ENCODE measurements at regions not wholly inside any gene's neighbourhood (a gene's known extent, or its start where the extent isn't known, plus 50 kb on each side); places are given as distances from the start of the nearest gene placed in this dataset.

DNA sequence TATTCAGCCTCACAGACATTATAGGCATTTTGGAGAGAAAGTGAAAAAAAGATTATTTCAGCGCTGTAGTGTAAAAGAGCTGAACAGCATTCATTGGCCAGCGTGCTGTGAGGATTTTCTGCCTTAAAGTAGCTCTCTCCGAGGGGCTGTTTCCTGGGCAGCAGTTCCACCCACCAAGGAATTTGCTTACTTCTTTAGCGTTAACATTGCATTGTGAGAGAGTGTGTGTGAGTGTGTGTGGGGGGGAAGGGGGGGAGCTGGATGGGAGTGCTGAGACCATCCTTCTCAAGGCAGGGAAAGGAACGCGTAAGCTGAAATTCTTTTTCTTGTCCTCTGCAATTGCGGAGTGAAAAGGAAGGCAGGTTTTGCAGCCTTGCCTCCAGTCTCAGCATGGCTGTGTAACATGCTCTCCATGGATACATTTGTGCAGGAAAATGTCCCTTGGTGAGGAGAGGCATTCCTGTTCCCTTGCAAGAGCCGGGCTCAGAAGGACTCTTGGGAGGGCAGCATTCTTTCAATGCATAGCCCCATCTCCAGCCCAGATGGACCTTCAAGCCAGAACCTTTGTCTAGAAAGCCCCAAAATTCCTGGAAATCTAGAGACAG lies 159.9 kb upstream of the NAV2 start:
- Mint-ChIP-seq H3K4me3 (ENCODE audit: low read depth) (no peak overlapping the region), H3K27ac (no peak overlapping the region), H3K27me3 (peaks cover 22% of the 10 kb centered on the region), H3K36me3 (ENCODE audit: insufficient read depth) (no peaks in the 10 kb centered on the region), H3K9me3 (ENCODE audit: low read depth) (no peaks in the 10 kb centered on the region), H3K4me1 (ENCODE audit: low read depth) (peaks cover 3% of the 10 kb centered on the region)
- TF ChIP-seq, protein P1, sequence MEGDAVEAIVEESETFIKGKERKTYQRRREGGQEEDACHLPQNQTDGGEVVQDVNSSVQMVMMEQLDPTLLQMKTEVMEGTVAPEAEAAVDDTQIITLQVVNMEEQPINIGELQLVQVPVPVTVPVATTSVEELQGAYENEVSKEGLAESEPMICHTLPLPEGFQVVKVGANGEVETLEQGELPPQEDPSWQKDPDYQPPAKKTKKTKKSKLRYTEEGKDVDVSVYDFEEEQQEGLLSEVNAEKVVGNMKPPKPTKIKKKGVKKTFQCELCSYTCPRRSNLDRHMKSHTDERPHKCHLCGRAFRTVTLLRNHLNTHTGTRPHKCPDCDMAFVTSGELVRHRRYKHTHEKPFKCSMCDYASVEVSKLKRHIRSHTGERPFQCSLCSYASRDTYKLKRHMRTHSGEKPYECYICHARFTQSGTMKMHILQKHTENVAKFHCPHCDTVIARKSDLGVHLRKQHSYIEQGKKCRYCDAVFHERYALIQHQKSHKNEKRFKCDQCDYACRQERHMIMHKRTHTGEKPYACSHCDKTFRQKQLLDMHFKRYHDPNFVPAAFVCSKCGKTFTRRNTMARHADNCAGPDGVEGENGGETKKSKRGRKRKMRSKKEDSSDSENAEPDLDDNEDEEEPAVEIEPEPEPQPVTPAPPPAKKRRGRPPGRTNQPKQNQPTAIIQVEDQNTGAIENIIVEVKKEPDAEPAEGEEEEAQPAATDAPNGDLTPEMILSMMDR (IDR thresholded peaks at IDR 0.05; ENCODE audit: unreplicated experiment): no peak
- DNase-seq (ENCODE audit: low spot score, unreplicated experiment): no peak

DNA sequence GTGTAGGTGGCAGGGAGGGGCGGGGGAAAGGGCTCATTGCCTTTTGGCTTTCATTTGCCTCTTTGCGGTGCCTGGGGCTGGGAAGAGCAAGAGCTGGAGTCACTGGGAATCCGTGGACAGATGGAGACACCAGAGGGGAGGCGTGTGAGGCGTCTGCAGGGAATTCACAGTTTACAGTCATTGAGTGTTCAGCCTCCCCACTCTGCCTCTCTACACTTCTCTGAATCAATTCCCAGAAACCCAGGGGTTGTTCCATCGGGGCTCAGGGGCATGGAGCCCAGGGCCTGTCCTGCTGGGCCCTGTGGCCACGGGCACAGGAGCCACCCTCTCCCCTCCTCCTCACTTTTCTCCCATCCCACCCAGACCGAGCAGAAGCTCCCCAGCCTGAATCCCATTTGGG lies 160.5 kb upstream of the NAV2 start:
- TF ChIP-seq, protein P1 (IDR thresholded peaks at IDR 0.05; ENCODE audit: unreplicated experiment): no peak
- Mint-ChIP-seq H3K4me3 (ENCODE audit: low read depth) (no peak overlapping the region), H3K9me3 (ENCODE audit: low read depth) (no peaks in the 10 kb centered on the region), H3K4me1 (ENCODE audit: low read depth) (no peaks in the 10 kb centered on the region), H3K27me3 (peaks cover 25% of the 10 kb centered on the region), H3K27ac (no peak overlapping the region), H3K36me3 (ENCODE audit: insufficient read depth) (no peaks in the 10 kb centered on the region)
- no peak for DNase-seq (ENCODE audit: low spot score, unreplicated experiment)

DNA sequence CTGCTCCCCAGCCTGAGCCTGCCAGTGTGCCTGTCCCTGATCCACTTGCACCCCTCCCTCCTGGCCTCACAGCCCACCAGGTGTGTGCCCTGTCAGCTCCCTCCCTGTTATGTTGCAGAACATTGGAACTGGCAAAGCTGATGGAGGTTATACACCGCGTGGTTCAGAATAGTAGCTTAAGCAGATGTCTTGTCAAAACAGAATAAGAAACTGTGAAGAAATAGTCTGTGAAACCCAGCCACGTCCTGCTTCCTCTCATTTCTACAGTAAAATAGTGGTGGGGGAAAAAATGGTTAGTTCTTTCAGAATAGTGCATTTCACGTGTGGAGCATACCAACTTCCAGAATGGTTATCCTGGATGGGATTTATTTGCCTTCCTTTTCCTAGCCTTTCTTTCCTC lies 161.2 kb upstream of the NAV2 start:
- Mint-ChIP-seq H3K4me3 (ENCODE audit: low read depth) (no peak overlapping the region), H3K4me1 (ENCODE audit: low read depth) (peaks cover 1% of the 10 kb centered on the region), H3K27ac (no peak overlapping the region), H3K9me3 (ENCODE audit: low read depth) (no peaks in the 10 kb centered on the region), H3K27me3 (peaks cover 28% of the 10 kb centered on the region), H3K36me3 (ENCODE audit: insufficient read depth) (no peaks in the 10 kb centered on the region)
- no peak for DNase-seq (ENCODE audit: low spot score, unreplicated experiment)
- TF ChIP-seq, protein P1 (IDR thresholded peaks at IDR 0.05; ENCODE audit: unreplicated experiment): no peak

DNA sequence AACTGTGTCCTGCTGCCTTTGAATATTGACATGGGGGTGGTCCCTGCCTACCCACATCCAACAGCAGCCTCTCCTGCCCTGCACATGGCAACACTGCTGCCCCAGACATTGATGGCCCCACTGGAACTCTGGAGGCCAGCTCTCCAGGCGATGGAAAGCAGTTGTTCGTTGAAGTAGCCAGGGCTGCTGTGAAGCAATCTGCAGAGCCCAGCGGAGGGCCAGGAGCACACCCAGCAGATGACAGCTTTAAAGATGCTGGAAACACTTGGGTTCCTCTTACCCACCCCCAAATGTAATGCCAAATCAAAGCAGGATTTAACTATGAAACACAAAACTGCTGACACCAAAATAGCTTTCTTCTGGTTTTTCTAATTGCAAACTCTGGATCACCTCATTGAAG lies 165.6 kb upstream of the NAV2 start:
- peaks cover 32% of the 10 kb centered on the region for H3K27me3 Mint-ChIP-seq

DNA sequence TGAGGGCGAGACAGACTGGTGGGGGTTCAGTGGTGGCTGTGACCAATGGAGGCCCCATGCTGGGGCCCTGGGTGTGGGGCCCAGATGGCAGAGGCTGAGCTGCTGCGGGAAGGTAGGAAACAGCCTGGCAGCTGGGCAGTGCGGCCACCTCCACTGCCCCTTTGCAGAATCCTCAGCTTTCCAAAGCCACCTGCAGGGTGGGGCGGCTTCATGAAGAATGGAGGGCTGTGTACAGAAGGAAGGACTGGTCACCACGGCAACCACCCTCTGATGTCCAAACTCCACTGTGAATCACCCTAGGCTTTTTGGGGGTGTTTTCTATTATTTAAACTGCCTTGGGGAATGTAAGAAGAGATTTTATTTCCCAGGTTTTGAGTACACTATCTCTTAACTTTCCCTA lies 166.3 kb upstream of the NAV2 start:
- DNase-seq (ENCODE audit: low spot score, unreplicated experiment): no peak
- no peak overlapping the region for H3K27ac Mint-ChIP-seq
- no peaks in the 10 kb centered on the region for H3K9me3 Mint-ChIP-seq (ENCODE audit: low read depth)
- TF ChIP-seq, protein P1 (IDR thresholded peaks at IDR 0.05; ENCODE audit: unreplicated experiment): no peak
- peaks cover 28% of the 10 kb centered on the region for H3K27me3 Mint-ChIP-seq
- H3K4me3 Mint-ChIP-seq (ENCODE audit: low read depth): no peak overlapping the region
- no peaks in the 10 kb centered on the region for H3K36me3 Mint-ChIP-seq (ENCODE audit: insufficient read depth)
- H3K4me1 Mint-ChIP-seq (ENCODE audit: low read depth): peaks cover 1% of the 10 kb centered on the region

More for the DNA sequence above, 165.6 kb upstream of the NAV2 start:
- Mint-ChIP-seq H3K9me3 (ENCODE audit: low read depth) (no peaks in the 10 kb centered on the region), H3K4me3 (ENCODE audit: low read depth) (no peak overlapping the region), H3K4me1 (ENCODE audit: low read depth) (peaks cover 1% of the 10 kb centered on the region), H3K36me3 (ENCODE audit: insufficient read depth) (no peaks in the 10 kb centered on the region), H3K27ac (no peak overlapping the region)
- TF ChIP-seq, protein P1 (IDR thresholded peaks at IDR 0.05; ENCODE audit: unreplicated experiment): no peak
- no peak for DNase-seq (ENCODE audit: low spot score, unreplicated experiment)

All from progenitor cell of endocrine pancreas (in vitro differentiated cells).